Thoracic aorta (tissue), 2 donors: ENCODE measurements at regions not wholly inside any gene's neighbourhood (a gene's known extent, or its start where the extent isn't known, plus 50 kb on each side); places are given as distances from the start of the nearest gene placed in this dataset.

Source experiments
- ATAC-seq: fragments of 150-250 bp; one replicate; pipeline ENCODE4 v1.8.0; 2017; ENCODE audit warnings: low read depth; ENCODE audit not compliant: insufficient number of reproducible peaks, low FRiP score
- DNase-seq: peaks from one replicate; pipeline ENCODE4 v3.0.0-alpha.2; 2020; ENCODE audit warnings: low spot score
- H3K27ac ChIP-seq, 2 donors: fragments of 200-600 bp; sonication (generic); 1 replicate in 1 of 2; 2 replicates in 1 of 2; pipeline ENCODE4 v1.5.1; 2016; ENCODE audit warnings: mild to moderate bottlenecking in 2 of 2, moderate library complexity in 2 of 2
- H3K27me3 ChIP-seq: fragments of 200-600 bp; sonication (generic); replicated peaks from 2 replicates; pipeline ENCODE4 v1.6.0; 2016; ENCODE audit warnings: mild to moderate bottlenecking; ENCODE audit not compliant: insufficient read depth
- H3K36me3 ChIP-seq: fragments of 200-600 bp; sonication (generic); one replicate; pipeline ENCODE4 v1.5.1; 2016
- H3K4me1 ChIP-seq, 2 donors: fragments of 200-600 bp; sonication (generic); 1 replicate in 1 of 2; 2 replicates in 1 of 2; pipeline versions ENCODE4 v1.5.1 to v1.6.0; 2016; ENCODE audit warnings: low read depth in 2 of 2, mild to moderate bottlenecking in 1 of 2; ENCODE audit not compliant: control insufficient read depth in 1 of 2
- H3K4me3 ChIP-seq: fragments of 200-600 bp; sonication (generic); 2 replicates; pipeline ENCODE4 v1.5.1; 2016; ENCODE audit warnings: mild to moderate bottlenecking
- H3K9me3 ChIP-seq: fragments of 200-600 bp; sonication (generic); 2 replicates; pipeline ENCODE4 v1.5.1; 2016
- CTCF ChIP-seq: fragments of 200-600 bp; sonication (generic); IDR thresholded peaks from one replicate; pipeline ENCODE4 v1.5.1; 2019; ENCODE audit warnings: antibody characterized with exemption

- no peak for ATAC-seq
- H3K27ac ChIP-seq, result no peak overlapping the region
- no peaks in the 10 kb centered on the region for H3K27me3 ChIP-seq
- no peaks in the 10 kb centered on the region for H3K4me1 ChIP-seq
- no peaks in the 10 kb centered on the region for H3K36me3 ChIP-seq
- TF ChIP-seq CTCF, result no peak
- no peak overlapping the region for H3K4me3 ChIP-seq
- H3K9me3 ChIP-seq, result no peaks in the 10 kb centered on the region
- DNase-seq, result no peak
Measured at GRCh38 chr12:114174326-114174725, 208.2 kb upstream of the RBM19 start.

DNA sequence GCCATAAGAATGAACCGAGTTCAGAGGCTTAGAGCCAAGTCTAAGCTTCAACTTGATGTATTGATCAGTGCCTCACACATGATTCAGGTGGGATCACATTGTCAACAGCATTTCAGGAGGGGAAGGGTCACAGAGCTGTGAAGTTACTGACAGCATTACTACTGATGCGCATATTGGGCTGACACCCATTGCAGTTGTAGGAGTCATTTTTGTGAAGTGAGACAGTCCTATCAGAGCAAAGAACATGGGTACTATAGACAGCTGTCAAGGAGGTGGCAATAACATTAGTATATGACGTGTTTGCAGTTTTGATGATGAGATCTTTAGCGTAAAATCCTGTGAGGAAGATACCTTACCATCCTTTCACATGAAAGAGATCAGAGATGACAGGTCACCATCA lies 206.0 kb upstream of the RBM19 start:
- no peak overlapping the region for H3K27ac ChIP-seq

DNA sequence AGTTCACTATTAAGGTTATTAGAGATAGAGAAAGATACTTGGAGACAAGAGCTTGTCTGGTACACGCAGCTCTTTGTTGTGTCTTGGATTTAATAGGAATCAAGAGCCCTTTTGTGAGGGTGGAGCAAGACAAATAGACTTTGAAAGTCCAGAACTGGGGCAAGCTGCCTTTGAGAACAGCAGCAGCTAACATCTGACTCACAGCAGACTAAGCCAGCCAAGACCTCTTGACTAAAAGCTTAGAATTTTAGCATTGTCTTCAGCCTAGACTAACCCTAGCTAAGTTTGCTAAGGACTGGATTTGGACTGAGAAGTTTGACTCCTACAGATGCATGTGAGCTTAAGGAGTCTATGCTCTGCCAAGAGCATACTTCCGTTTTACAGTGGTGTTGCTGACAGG lies 201.9 kb upstream of the RBM19 start:
- no peak overlapping the region for H3K4me3 ChIP-seq
- no peaks in the 10 kb centered on the region for H3K4me1 ChIP-seq
- H3K9me3 ChIP-seq, result no peaks in the 10 kb centered on the region
- no peak for DNase-seq
- no peak for ATAC-seq
- no peaks in the 10 kb centered on the region for H3K27me3 ChIP-seq
- H3K27ac ChIP-seq, result no peak overlapping the region
- H3K36me3 ChIP-seq, result no peaks in the 10 kb centered on the region
- no peak for TF ChIP-seq CTCF

More for the DNA sequence above, 206.0 kb upstream of the RBM19 start:
- H3K9me3 ChIP-seq, result no peaks in the 10 kb centered on the region
- TF ChIP-seq CTCF, result no peak
- DNase-seq (no peak), ATAC-seq (no peak)
- H3K27me3 ChIP-seq, result no peaks in the 10 kb centered on the region
- no peaks in the 10 kb centered on the region for H3K4me1 ChIP-seq
- H3K4me3 ChIP-seq, result no peak overlapping the region
- no peaks in the 10 kb centered on the region for H3K36me3 ChIP-seq

GRCh38 chr12:114167431-114167830 lies 201.3 kb upstream of the RBM19 start:
- Histone ChIP-seq H3K27ac (no peak overlapping the region), H3K4me3 (no peak overlapping the region), H3K27me3 (no peaks in the 10 kb centered on the region), H3K9me3 (no peaks in the 10 kb centered on the region), H3K4me1 (no peaks in the 10 kb centered on the region), H3K36me3 (no peaks in the 10 kb centered on the region)
- ATAC-seq, result no peak
- TF ChIP-seq CTCF, result no peak
- no peak for DNase-seq

DNA sequence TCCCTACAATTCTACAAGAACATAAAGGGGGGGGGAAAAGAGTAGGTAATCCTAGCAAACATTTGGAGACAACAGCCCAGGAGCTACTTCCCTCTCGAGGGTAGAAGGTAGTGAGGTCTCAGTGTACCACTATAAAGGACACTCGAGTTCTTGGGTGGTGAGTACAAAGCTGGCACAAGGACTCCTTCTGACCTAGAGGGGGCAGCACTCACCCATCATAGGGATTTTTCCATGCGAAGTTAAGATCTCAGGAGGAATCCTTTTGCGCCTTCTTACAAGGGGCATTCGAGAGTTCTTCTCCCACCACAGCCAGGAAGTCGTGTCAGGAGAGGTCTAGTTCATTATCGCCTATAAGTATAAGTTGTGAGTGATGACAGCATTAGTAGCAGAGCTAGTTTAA lies 200.2 kb upstream of the RBM19 start:
- DNase-seq (no peak), ATAC-seq (peak; percentile 71)
- peak; percentile 69 for TF ChIP-seq CTCF

More for the DNA sequence above, 200.2 kb upstream of the RBM19 start:
- H3K36me3 ChIP-seq, result no peaks in the 10 kb centered on the region
- H3K4me1 ChIP-seq, result no peaks in the 10 kb centered on the region
- no peaks in the 10 kb centered on the region for H3K27me3 ChIP-seq
- no peaks in the 10 kb centered on the region for H3K9me3 ChIP-seq
- H3K27ac ChIP-seq, result no peak overlapping the region
- no peak overlapping the region for H3K4me3 ChIP-seq
